HG03342 (cell line): ENCODE measurements at regions not wholly inside any gene's neighbourhood (a gene's known extent, or its start where the extent isn't known, plus 50 kb on each side); places are given as distances from the start of the nearest gene placed in this dataset.
"Not testable (repeated sequence)": the region's sequence is repeated elsewhere in the genome, so short reads cannot be mapped to it uniquely, and the experiment has no call there.

Experiments used
- ATAC-seq: cut with Tn5 transposase; IDR thresholded peaks from one replicate; pipeline ENCODE4 v1.9.1; 2021; ENCODE audit warnings: mild to moderate bottlenecking, moderate library complexity; ENCODE audit not compliant: unreplicated experiment

DNA sequence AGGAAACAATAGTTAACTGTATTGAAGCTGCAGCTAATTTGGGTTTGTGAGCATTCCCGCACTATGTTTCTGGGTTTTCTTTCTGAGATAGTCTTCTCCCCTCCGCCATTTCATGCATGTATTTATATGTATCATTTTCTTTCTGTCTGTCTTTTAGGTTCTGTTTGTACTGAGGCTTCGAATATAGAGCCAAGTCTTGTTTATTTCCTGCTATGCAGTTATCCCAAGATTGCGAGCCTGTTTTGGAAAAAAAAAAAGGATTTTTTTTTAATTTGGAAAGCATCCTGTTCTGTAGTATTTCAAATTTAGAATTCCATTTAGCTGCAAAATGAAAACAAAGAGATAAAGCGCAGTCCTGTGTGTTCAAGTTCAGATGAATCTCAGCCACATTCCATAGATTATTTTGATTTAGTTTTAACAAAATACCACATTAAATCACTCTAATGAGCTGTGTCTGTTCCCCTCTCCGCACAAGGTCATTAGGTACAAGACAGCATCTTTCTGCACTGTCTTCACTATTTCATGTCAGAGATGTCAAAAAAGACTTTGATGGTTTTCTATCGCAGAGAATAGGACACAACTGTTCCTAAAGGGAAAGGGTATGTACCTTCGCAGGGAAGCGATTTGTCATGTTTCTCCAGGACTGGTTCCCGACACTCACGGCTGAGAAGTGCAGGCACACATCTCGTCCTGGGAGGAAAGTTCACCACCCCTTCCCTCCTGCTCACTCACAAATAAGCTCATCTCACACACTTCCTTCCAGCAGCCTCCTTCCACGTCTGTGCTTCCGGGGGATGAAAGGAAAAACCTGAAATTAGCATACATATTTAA is 443.4 kb downstream of the ZNF516 start:
- ATAC-seq = no peak

DNA sequence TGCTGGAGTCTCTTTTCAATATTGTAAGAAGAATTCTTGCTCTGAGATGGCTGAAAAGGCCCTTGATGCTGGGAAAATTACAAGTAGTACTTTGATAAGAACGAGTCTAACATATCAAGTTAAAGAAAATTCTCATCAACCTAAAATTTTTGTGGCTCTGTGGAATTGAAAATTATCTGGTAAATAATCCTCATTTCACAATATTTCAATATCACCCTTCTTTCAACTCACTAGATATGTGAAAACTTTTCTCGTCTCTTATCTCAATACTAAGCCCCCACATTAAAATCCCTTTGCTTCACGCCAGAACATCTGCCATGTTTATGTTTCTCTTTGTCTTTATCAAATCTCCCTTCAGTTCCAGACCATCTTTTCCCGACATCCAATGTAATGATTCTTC is 448.8 kb downstream of the ZNF516 start:
- no peak for ATAC-seq

DNA sequence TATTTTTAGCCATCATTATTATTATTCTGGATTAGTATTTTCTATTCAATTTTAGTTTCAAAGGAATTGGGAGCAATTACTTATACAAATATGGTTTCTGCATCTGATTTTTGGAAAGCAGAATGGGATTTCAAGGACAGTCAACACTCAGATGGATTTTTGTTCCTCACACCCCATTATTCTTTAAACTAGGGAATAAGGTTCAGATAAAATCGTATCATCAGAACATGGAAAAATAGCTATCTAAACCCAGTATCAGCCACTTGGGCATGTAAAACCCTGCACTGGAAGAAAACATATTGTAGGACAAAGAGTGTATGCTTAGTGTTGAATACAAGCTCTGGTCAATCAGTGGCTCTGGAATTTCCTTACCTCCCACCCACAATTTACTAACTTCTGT is 452.5 kb downstream of the ZNF516 start:
- ATAC-seq = no peak

DNA sequence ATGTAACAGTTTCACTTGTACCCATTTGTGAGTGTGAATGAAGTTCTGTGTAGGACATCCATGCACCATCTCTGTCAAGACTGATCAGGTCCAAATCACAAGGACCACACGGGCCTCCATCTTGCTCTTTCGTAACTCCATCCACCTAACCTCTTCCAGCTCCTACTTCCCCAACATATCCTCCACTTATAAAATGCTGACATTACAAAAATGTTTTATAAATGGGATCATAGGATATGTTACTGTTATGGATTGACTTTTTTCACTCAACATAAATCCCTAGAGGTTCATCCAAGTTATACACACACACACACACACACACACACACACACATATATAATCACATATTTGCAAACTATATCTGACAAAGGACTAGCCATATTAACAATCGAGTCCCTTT is 476.8 kb downstream of the ZNF516 start:
- ATAC-seq = no peak

DNA sequence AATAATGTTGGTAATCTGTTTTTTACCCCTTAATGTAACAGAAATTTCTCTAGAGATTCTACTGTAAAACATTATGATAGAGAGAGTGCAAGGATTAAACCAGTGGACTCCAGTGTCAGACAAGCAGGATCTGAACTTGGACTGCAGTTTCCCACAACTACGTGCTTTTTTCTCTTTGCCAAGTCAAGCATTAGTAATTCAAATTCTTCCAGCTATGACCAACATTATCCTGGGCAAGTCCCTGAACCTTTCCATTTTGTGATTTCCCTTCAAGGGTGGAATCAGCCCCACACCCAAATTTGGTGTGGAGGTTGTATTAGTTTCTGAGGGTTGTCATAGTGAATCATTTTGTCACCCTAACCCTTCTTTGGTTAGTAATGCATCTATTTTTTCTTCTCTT is 482.0 kb downstream of the ZNF516 start:
- no peak for ATAC-seq

DNA sequence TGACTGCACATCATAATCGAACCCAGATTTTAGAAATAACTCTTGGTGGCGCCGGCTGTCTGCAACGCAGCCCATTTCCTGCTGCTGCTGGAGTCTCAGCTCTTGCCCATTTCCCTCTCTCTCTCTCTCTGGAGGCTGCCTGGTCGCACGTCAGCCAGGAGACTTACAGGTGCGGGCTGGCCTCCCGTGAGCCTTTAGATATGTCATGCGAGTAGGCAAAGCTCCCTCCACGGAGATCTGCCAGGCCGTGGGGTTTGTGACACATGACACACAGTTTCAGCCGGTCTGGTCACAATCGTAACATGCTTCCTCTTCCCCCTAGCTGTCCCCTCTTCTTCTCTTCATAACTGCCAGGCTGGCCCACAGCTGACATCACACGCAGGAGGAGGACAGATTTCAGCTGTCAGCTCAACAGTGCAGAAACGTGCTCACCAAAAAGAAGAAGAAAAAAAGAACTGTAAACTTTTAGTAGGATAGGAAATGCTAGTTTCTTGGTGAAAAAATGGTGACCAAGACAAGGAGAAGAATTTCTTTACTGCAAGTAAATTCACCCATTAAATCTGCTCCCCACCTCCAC is 489.3 kb downstream of the ZNF516 start:
- ATAC-seq = no peak

DNA sequence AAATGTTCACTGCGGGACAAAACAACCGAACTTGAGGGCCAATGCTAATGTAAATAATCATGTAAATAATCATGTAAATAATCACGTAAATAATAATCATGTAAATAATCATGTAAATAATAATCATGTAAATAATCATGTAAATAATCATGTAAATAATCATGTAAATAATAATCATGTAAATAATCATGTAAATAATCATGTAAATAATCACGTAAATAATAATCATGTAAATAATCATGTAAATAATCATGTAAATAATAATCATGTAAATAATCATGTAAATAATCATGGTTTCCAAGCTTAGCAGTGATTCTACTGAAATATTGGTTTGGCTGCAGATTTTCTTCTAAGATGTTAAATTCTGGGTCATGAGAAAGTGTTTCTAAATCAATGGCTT is 507.1 kb downstream of the ZNF516 start:
- not testable (repeated sequence) for ATAC-seq

DNA sequence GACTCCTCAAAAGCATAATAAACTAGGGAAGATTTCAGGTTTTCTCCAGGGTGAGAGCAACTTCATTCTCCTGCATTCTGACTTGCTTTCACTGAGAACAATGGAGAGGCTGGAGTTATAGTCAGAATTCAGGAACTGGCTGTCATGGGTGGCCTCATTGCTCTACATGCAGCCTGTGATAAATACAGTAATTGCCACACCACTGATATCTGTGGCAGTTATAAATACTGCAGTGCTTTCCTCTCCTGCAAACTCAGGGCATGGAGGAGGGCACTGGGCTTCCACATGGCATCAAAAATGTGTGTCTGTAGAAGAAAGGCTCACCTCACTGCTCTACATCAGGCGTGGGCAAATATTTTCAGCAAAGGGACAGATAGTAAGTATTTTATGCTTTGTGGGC is 510.2 kb downstream of the ZNF516 start:
- no peak for ATAC-seq

DNA sequence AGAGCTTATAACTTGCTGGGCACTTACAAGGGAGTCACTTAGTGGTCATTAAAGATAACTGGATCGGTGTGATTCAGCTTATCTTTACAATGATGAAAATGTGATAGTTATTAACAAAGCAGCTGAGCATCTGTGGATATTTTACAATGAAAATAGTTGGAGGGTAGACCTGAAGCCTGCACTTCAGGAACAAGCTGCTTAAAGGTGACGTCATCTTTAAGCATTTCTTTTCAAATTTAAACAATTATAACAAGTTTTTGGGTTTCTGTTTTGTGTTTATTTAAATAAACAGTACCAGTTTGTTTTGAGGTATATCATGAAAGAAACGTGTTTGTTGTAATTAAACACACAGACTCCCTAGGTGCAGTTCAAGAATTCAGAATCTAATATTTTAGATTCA is 513.9 kb downstream of the ZNF516 start:
- no peak for ATAC-seq

DNA sequence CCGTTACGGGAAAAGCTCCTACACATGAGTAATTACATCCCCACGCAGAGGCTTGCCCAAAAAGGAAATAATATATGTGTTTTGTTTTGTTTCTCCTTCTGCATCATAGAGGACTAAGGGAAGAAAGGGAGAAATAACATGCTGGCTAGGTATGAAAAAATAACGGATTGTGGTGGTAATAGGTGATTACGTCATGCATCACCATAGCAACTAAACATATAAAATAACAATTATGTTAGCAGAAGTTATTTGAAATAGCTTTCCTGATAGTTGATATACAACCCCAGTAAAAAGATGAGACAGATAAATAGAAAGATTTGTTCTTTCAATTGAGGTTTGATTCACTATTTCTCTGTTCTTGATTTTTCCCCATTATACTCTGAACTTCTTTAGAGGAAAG is 518.0 kb downstream of the ZNF516 start:
- ATAC-seq = no peak

DNA sequence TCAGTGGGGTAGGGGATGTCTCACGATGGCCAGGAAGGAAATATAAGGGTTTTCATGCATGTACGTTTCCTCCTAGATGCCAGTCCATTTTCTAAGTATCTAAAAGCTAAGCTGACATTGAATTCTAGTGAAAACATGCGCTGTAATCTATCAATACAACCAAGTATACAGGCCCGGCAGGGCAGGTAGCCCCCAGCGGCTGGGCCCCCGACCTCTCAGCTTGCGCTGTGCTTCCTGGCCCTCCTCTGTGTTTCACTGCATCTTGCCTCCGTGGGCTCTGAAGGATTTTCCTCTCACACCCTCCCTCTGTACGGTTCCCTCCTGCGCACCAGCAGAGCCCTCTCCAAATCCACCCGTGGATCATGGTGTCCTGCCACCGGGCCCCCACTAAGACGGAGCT is 524.8 kb downstream of the ZNF516 start:
- ATAC-seq = no peak

DNA sequence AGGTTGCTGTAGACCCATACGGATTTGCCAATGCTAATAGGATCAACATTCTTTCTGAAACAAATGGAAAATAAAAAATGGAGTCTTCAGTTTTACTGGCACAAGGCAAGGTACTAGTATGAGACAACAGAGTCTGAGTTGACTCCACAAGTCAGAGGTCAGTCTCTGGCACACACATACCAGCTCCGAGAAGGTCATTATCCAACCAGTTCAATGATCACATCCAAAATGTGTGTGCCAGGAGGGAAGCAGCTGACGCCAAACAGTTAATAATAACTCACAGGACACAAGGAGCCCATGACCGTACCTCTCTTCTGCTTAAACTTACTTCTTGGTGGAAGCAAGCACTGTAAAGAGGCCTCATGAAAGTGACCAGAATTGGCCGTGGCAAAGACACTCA is 528.6 kb downstream of the ZNF516 start:
- ATAC-seq = no peak

DNA sequence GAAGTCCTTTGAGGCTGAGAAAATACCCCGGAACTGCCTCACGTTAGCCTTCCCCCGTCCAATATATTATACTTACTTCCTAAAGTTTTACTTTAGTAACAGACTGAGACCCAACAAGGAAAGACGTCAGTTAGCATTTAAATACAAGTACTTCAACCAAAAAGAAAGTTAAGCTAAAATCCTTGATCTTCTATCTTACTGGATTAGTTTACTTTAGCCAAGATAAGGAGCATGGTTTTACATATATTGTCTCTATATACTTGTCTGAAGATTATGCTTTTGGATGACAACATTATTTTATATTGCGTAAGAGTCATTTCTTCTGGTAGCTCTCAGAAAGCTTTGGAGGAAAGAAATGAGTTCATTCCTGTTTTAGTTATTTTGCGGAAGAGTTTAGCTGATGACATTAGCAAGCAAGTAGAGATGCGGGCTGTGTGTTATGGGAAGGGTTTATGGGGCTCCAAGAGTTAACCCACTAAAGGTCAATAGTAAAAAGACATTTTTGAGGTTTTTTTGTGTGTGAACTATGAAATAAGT is 532.9 kb downstream of the ZNF516 start:
- no peak for ATAC-seq

DNA sequence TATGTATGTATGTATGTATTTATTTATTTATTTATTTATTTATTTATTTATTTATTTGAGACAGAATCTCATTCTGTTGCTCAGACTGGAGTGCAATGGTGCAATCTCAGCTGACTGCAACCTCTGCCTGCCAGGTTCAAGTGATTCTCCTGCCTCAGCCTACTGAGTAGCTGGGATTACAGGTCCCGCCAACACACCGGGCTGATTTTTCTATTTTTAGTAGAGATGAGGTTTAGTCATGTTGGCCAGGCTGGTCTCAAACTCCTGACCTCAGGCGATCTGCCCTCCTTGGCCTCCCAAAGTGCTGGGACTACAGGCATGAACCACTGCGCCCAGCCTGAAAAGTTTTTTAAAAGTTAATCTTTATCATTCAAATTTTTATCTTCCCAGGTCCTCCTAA is 532.9 kb upstream of the SMIM21 start:
- ATAC-seq = not testable (repeated sequence)

DNA sequence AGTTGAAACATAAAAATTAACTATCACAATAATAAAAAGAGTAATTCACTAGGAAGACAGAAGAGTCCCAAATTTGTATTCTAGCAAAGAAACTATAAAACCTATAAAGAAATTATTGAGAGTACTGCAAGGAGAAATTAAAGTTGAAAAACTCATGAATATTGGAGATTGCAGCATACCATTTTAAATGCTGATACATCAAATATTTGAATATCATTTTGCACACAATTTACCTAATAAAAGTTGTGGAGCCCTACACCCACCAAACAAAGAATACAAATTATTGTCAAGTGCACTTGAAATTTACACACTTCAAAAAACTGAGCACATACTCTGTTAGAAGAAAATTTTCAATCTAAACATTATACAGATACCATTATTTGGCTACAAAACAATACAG is 531.6 kb upstream of the SMIM21 start:
- ATAC-seq = no peak

DNA sequence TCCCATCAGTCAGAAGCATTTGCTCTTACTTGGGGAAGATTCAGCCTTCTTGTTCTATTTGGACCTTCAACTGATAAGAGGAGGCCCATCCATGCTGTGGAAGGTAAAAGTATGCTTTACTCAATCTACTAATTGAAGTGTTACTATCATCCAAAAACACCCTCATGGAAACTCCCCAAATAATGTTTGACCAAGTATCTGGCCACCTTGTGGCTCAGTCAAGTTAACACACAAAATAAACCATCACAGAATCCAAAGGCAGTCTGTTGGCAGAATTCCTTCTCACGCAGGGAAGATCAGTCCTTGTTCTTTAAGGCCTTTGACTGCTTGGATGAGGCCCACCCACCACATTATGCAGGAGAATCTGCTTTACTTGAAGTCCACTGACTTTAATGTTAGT is 531.2 kb upstream of the SMIM21 start:
- no peak for ATAC-seq

DNA sequence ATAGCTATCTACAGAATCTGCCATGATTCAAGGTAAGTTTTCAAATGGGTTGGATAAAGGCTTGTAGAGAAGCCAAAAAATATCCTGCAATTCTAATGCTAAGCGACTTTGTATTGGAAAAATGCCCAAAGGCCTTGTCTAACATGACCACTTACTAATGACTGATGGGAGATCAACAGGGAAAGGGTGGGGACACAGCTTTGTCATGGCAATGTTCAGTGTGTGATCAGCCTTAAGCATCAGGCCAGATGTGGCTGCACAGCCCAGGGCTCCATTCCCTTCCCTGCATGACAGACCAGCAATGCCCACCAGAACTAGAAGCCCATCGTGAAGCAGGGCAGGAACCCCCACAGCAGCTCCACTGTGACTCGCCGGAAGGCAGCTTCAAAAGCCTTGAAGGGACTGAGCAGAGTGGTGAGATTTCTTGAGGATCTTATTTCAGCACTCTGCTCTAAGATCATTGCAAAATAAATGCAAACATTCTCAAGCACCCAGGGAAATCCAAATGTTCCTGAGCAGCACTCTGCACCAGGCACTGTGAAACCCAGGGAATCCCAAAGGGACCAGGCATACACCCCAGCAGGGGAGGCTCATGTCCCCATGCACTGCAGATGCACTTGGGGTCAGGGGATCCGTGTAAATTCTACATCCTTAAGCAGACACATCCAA is 517.9 kb upstream of the SMIM21 start:
- no peak for ATAC-seq

DNA sequence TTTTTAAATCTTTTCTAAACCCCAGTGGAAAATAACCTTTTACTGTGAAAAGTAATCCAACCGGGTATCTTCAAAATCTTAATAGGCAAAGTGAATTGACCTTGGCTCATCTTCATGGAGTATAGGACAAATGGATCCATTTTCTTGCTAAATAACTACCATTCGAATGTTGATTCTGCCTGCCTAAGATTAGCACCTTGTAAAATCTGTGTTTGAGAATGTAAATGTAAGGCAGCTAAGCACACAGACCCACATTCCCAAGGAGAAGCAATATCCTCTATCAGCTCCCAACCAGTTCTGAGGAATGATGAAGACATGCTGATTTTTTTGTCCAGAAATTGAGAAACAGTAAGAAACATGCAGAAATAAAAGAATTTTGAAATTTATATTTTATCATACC is 509.8 kb upstream of the SMIM21 start:
- no peak for ATAC-seq

DNA sequence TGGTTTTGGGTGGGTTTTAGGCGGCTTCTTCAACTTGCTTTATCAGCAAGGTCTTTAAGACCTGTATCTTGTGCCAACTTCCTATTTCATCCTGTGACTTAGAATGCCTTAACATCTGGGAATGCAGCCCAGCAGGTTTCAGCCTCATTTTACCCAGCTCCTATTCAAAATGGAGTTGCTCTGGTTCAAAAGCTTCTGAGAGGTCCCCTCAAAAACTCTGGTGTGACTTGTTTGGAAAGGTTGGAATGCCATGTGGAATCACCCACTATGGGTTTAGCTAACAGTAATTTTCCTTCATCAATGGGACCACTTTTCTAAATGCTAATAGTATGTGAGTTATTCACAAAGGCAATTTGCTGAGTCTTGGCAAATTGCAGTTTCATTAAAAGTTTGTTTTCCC is 509.4 kb upstream of the SMIM21 start:
- no peak for ATAC-seq

DNA sequence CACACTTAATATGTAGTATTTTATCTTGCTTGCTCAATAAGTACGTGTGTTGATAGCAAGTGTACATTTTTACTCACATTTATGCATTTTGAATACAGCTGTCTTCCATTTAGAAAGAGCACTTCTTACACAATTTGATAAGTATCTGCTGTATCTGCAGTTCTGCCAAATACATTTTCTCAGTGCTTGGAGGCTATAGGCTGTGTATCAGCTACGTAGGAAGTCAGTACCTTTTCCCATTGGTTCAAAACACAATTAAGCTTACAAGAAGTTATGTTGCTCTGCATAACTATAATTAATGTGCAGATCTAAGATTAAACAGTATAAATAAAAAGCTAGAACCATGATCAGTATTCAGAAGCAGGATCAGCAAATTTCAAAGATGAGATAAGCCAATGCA is 503.6 kb upstream of the SMIM21 start:
- ATAC-seq = no peak

DNA sequence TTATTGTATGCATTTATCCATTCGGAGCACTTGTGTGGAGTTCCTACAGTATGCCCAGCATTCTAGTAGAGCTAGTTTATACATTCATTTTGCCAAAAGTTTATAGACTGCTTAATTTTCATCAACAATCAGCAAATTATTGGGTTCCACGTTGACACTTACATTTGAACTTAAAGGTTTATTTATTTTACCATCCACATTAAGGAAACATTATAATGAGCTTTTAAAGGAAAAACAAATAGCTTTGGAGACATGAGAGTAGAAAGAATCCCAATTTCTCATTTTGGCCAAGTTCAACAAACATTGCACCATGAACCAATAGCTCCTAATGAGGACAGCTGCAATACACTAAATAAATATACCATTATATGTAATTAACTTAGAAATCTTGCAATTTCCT is 501.2 kb upstream of the SMIM21 start:
- no peak for ATAC-seq

DNA sequence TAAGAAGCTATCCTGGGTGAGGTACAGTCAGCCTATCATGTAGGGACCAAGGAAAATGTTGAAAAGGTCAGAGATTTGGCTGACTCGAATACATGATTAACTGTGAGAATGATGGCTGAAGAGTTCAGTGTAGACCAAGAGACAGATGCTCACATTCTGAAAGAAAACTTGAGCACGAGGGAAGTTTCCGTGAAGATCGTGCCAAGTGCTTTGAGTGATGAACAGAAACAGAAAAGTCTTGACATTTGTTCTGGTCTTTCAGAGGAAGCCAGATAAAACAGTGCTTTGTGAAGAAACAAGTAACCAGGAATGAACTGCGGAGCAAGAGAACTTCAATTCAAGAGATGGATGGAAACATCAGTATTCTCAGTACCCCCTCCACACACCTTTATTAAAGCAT is 500.3 kb upstream of the SMIM21 start:
- no peak for ATAC-seq
